ENCODE measurements at regions not wholly inside any gene's neighbourhood (a gene's known extent, or its start where the extent isn't known, plus 50 kb on each side); places are given as distances from the start of the nearest gene placed in this dataset.

DNA sequence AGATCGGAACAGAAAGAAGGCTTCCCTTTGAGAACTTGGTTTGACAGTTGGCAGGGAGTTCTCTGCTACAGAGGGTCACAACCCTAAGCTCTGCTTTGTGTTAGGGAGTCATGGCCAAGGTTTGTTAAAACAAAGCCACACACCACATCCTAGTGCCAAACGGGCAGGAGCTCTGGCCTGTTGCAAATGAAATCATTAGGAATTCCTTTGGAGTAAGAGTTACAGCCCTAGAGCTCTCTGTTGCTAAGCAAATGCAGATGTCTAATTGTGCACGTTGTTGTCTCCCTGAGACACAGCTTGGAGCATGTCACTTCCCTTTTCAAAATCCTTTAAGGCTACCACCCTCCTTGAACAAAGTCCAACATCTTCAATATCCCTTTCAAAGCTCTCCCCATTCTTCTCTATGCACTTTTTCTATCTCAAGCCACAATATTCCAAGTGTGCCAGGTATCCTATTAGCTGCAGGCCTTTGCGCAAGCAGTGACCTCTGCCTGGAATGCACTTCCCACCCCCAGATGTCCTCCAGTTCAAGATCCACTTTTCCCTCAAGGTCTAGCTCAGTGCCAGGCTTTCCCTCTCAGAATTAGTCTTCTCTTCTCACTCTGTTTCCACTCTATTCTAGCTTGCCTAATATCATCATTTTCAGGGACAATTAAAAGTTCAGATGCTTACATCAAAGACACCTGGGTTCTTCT, 253.7 kb upstream of the POU2AF2 start:
- H3K79me2 ChIP-seq (ENCODE audit: control insufficient read depth, insufficient read depth, low read length) = no peaks in the 10 kb centered on the region
- intact Hi-C loops (cut with micrococcal nuclease; ENCODE audit: unreplicated experiment) = no loop called here
- in situ Hi-C loops (cut with MboI) = no loop called here
- ChIA-PET CTCF (no interaction called here), SMC1A (ENCODE audit: uncharacterized antibody, unreplicated experiment) (interaction anchor here (1.0 kb wide), 1 partner anchor 203 kb away, joined by 3 read pairs; no protein-coding TSS in a partner anchor), POLR2A (no interaction called here), RAD21 (ENCODE audit: unreplicated experiment) (no interaction called here)
- H3K4me2 ChIP-seq (ENCODE audit: control insufficient read depth, insufficient read depth) = no peak overlapping the region
- H3K9ac ChIP-seq (ENCODE audit: control insufficient read depth, insufficient read depth, low read length) = no peak overlapping the region
- no peak for FAIRE-seq
- H3K9me3 ChIP-seq (replicated peaks; ENCODE audit: control insufficient read depth, insufficient read depth, low read length) = no peaks in the 10 kb centered on the region
- TF ChIP-seq HDAC6 (IDR thresholded peaks at IDR 0.05; ENCODE audit: unreplicated experiment) (no peak), EP300 (IDR thresholded peaks at IDR 0.05; ENCODE audit: borderline replicate concordance in 1 of 2, control insufficient read depth in 1 of 2, low read depth in 2 of 2, low read length in 2 of 2) (no peak), FOXK2 (IDR thresholded peaks at IDR 0.05) (no peak), ZNF24 (IDR thresholded peaks at IDR 0.05) (no peak), RFX5 (IDR thresholded peaks at IDR 0.05; ENCODE audit: low read depth, low read length) (no peak), SMAD1 (IDR thresholded peaks at IDR 0.05; ENCODE audit: low read depth, partially characterized antibody) (no peak), STAT1 (conservative IDR thresholded peaks at IDR 0.05) (no peak), POLR2AphosphoS2 (IDR thresholded peaks at IDR 0.05; ENCODE audit: low read depth, low read length) (no peak)
- TF ChIP-seq, protein P1, sequence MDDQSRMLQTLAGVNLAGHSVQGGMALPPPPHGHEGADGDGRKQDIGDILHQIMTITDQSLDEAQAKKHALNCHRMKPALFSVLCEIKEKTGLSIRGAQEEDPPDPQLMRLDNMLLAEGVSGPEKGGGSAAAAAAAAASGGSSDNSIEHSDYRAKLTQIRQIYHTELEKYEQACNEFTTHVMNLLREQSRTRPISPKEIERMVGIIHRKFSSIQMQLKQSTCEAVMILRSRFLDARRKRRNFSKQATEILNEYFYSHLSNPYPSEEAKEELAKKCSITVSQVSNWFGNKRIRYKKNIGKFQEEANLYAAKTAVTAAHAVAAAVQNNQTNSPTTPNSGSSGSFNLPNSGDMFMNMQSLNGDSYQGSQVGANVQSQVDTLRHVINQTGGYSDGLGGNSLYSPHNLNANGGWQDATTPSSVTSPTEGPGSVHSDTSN (IDR thresholded peaks at IDR 0.05; ENCODE audit: insufficient replicate concordance, low read depth, low read length) = no peak
- TF ChIP-seq, protein P2, sequence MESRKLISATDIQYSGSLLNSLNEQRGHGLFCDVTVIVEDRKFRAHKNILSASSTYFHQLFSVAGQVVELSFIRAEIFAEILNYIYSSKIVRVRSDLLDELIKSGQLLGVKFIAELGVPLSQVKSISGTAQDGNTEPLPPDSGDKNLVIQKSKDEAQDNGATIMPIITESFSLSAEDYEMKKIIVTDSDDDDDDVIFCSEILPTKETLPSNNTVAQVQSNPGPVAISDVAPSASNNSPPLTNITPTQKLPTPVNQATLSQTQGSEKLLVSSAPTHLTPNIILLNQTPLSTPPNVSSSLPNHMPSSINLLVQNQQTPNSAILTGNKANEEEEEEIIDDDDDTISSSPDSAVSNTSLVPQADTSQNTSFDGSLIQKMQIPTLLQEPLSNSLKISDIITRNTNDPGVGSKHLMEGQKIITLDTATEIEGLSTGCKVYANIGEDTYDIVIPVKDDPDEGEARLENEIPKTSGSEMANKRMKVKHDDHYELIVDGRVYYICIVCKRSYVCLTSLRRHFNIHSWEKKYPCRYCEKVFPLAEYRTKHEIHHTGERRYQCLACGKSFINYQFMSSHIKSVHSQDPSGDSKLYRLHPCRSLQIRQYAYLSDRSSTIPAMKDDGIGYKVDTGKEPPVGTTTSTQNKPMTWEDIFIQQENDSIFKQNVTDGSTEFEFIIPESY (IDR thresholded peaks at IDR 0.05) = no peak
- TF ChIP-seq, protein P3, sequence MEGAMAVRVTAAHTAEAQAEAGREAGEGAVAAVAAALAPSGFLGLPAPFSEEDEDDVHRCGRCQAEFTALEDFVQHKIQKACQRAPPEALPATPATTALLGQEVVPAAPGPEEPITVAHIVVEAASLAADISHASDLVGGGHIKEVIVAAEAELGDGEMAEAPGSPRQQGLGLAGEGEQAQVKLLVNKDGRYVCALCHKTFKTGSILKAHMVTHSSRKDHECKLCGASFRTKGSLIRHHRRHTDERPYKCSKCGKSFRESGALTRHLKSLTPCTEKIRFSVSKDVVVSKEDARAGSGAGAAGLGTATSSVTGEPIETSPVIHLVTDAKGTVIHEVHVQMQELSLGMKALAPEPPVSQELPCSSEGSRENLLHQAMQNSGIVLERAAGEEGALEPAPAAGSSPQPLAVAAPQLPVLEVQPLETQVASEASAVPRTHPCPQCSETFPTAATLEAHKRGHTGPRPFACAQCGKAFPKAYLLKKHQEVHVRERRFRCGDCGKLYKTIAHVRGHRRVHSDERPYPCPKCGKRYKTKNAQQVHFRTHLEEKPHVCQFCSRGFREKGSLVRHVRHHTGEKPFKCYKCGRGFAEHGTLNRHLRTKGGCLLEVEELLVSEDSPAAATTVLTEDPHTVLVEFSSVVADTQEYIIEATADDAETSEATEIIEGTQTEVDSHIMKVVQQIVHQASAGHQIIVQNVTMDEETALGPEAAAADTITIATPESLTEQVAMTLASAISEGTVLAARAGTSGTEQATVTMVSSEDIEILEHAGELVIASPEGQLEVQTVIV (IDR thresholded peaks at IDR 0.05; ENCODE audit: borderline replicate concordance, partially characterized antibody) = no peak
- TF ChIP-seq, protein P4, sequence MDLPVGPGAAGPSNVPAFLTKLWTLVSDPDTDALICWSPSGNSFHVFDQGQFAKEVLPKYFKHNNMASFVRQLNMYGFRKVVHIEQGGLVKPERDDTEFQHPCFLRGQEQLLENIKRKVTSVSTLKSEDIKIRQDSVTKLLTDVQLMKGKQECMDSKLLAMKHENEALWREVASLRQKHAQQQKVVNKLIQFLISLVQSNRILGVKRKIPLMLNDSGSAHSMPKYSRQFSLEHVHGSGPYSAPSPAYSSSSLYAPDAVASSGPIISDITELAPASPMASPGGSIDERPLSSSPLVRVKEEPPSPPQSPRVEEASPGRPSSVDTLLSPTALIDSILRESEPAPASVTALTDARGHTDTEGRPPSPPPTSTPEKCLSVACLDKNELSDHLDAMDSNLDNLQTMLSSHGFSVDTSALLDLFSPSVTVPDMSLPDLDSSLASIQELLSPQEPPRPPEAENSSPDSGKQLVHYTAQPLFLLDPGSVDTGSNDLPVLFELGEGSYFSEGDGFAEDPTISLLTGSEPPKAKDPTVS (IDR thresholded peaks at IDR 0.05; ENCODE audit: low read depth, low read length) = no peak
- no peaks in the 10 kb centered on the region for H3K4me1 ChIP-seq (ENCODE audit: control insufficient read depth, insufficient read depth, low read length)
- no peak overlapping the region for H2AFZ ChIP-seq (ENCODE audit: control insufficient read depth, low read depth, low read length)
- no peaks in the 10 kb centered on the region for H3K36me3 ChIP-seq (ENCODE audit: control insufficient read depth in 2 of 2, insufficient read depth in 2 of 2, low read length in 1 of 2)
- no TSS peak for BruUV-seq (replicated peaks)
- no peak for DNase-seq (ENCODE audit: low read depth, low spot score)
- H3K27me3 ChIP-seq (replicated peaks in 1 of 2; ENCODE audit: control insufficient read depth in 2 of 2, insufficient read depth in 2 of 2, low read length in 1 of 2) = peaks cover 0 to 4% of the 10 kb centered on the region in 2 experiments; a peak in 1 of 4 replicates
- no peak overlapping the region for H3K4me3 ChIP-seq
- no peak for ATAC-seq
- H3K27ac ChIP-seq (ENCODE audit: control insufficient read depth, insufficient read depth) = no peak overlapping the region
- H4K20me1 ChIP-seq (ENCODE audit: control insufficient read depth, insufficient read depth) = no peaks in the 10 kb centered on the region
- whole genome bisulfite sequencing (ENCODE audit: insufficient coverage, insufficient replicate concordance, low lambda C conversion rate, missing lambda C conversion rate) = 44% methylated on average over 4 of the region's 4 CpGs

All from GM12878 (cell line).